GDM1 (cell line): ENCODE measurements at regions not wholly inside any gene's neighbourhood (a gene's known extent, or its start where the extent isn't known, plus 50 kb on each side); places are given as distances from the start of the nearest gene placed in this dataset.

Experiments
- DNase-seq: peaks from one replicate; lab custom pipeline; 2025; lab: John Stamatoyannopoulos, UW

DNA sequence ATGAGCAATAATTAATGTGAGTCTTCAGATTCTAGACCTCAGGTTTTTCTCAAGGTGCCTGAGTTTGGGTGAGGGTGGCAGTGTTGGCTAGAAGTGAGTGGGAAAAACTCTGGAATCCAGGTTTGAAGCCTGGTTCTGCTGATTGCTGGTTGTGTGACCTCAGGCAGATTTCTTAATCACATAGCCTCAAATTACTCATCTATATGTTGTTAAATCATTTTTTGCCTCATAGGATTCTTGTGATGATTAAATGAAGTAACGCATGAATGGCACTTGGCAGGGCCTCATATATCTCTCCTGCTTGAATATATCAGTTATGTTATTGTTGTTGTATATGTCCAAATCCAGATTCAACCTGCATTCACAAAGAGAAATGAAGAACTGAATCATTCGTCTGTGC, 60.5 kb downstream of the NR2F2 start:
- DNase-seq, result no peak

DNA sequence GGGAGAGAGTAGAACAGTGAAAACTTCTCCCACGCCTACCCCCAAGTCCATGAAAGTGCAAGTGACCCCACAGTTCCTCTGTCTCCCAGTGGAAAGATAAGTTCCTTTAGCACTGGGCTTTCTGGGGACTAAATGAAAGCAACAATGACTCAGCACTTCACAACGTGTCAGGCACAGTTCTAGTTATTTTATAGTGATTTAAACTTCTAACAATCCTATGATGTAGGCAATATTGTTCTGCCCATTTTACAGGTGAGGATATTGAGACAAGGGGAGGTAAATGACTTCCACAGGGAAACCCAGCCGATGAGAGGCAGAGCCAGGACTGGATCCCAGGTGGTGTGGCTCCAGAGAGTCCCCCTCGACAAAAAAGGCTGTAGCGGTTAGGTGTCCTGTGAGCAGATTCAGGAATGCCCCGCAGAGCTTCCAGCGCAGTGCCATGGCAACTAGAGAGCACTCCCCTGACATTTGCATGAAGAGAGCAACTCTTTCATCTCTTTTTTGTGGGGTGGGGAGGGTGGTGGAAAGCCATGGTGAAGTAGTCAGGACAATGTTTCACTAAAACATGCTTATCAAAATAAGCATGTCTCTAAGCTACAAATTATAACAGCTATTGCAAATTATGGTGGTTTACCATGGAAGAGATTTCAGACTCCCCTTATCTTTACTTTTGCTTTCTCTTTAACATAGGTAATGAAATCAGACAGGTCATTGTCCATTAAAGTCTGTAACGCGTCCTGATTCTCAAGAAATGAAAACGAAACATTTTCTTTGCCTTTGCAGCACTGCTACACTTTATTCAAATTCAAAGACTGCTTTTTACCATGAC, 62.1 kb downstream of the NR2F2 start:
- DNase-seq, result no peak

DNA sequence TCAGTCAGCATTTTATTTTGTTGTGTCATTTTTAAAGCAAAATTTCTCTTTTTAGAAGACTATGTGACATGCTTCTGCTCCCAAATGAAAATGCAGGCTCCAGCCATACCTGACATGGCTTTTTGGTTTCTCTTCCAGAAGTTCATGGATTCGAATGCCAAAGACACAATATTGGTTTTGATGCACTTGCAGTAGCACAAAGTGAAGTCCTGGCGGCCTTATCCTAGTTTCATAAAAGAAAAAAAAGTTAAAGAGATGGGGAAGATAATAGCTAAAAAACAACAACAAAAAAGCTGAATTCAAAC, 62.7 kb downstream of the NR2F2 start:
- DNase-seq, result no peak

DNA sequence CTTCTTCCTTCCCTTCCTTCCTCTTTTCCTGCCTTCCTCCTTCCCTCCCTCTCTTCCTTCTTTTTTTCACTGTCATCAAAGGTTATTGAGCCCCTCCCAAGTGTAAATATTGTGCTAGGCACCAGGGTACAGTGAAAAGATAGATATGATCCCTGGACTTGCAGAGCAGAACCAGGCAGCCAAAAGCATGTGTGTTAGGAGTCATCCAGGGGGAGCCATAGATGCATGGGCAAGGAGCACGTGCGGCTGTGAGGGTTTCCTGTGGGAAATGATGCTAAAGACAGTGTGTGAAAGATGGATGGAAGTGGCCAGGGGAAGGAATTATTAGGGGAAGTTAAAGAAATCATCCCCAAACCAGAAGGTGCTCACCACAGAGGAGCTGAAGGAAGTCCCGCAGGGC, 65.2 kb downstream of the NR2F2 start:
- DNase-seq, result no peak

DNA sequence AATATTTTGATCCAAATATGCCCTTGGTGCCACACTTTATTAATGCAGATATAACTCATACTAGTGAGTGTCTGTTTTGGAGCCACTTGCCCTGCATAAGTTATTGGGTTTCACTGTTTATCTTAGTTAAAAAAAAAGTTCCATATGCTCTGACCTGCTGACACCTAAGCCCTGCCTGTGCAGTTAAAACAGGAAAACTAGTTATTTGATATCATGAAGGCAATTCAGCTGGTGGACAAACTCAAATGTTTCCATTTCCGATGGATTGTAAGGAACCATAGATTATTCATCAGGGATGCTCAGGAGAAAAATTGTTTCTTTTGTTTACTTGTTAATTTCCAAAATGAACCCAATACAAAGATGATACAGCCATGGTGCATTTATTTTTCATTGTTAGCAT, 68.3 kb downstream of the NR2F2 start:
- DNase-seq, result no peak

DNA sequence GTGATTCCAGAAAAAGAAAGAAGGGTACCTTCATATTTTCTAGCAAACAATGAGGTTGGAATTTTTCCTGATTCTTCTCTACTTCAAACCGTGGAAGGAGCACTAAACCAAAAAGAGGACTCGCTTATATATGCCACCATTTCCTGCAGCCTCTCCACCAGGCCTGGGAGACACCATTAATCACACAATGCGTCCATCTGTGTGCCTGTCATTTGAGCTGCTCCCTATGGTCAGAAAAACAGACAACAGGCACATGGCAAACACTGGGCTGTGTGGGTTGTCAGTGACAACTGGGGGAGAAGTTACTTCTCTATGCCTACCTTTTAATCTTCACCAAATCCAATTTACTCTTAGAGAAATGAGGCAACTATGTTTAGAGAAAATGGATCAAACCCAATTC, 71.9 kb downstream of the NR2F2 start:
- DNase-seq, result no peak

DNA sequence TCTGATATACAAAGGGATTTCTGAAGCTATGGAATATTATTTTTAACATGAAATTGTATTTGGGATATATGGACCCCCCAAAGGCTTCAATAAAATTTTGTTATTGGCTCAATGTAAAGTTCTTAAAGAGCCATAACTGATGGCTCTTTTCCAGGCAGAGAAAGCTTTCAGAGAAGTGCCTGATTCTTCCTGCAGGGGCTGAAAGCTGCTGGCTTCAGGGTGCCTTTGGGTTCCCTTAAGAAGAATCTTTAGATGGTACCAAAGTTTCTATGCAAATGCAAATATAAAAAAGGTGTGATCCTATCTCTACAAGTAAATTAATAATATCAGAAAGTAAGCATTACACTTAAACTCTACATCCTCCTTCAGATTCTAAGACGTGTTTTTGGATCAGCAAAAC, 72.6 kb downstream of the NR2F2 start:
- no peak for DNase-seq

DNA sequence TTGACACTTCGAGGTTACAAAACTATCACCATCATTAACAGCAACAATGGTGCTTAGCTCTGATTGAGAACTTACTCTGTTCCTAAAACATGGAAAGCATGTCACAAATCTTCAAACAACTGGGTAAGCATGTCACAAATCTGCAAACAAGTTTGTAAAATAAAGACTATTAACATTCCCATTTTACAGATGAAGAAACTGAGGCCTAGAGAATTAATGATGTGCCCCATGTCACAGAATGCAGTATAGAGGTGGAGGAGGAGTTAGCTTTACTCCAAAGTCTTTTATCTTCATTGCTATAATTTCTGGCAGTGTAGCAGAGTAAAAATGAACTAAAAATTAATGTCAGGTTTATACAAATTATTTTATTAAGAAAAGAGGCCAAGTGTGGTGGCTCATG, 73.4 kb downstream of the NR2F2 start:
- DNase-seq, result no peak

DNA sequence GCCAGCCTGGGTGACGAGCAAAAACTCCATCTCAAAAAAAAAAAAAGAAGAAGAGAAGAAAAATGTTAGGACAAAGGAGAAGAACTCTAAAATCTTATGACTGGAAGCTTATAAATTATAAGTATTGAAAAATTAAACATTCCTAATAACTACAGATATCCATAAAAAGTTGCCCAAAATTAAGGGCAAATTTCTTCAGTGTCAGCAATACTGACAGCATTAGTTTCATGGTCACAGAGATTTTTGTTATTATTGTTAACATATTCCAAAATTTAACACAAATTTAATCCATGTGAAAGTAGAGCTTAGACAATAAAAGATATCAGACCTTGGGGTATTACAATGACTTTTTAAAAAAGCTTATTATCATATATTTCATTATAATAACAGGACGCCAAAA, 74.1 kb downstream of the NR2F2 start:
- no peak for DNase-seq

DNA sequence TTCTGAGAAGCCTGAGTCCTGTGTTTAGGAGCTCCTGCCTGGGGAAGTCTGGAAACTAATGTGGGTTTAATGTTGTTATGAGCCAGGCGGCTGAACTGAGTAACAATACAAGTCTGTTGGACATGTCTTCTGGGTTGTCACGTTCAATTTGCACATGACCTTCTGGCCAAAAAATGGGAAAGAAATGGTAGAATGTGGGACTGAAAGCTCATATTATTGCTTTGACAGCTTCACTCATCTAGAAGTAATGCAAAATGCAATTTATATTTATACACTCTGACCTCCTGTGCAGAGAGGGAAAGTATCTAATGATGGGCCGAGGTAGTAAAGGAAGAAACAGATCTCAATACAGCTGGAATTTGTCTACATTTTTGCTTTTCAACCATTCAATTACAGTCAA, 75.8 kb downstream of the NR2F2 start:
- DNase-seq, result no peak

DNA sequence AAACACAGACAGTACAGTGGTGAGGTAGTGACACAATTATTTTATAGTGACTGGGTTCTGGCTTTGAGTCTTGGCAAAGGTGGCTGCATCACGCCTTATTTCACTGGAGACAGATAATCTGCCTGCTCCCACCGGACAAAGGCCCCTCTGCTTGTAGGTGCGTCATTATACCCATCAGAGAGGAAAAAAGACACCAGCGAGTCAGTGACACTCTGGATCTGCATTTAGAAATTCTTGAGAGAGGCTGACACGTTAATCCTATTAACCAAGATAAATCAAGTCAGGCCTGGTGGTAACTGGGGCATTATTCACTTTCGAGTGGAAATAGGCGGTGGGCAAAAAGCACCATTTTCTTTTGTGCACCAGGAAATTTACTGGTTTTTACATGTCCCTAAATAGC, 76.2 kb downstream of the NR2F2 start:
- no peak for DNase-seq

DNA sequence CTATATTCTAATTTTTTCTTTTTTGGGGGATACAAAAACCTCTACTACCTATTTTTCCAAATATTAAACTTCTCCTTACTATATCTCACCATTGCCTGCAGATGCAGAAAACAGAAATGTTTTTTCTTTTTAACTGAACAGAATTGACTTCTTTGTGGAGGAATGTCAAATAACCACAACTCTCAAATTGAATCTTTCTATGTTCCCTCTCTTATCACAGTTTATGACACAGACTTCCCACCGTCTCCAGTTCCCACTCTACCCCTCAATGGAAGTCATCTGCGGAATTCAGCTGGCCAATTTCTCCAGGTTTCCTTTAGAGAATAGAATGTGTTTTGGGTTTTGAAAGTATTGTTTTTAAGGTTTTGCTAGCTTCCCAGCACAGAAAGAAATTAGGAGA, 77.0 kb downstream of the NR2F2 start:
- no peak for DNase-seq

DNA sequence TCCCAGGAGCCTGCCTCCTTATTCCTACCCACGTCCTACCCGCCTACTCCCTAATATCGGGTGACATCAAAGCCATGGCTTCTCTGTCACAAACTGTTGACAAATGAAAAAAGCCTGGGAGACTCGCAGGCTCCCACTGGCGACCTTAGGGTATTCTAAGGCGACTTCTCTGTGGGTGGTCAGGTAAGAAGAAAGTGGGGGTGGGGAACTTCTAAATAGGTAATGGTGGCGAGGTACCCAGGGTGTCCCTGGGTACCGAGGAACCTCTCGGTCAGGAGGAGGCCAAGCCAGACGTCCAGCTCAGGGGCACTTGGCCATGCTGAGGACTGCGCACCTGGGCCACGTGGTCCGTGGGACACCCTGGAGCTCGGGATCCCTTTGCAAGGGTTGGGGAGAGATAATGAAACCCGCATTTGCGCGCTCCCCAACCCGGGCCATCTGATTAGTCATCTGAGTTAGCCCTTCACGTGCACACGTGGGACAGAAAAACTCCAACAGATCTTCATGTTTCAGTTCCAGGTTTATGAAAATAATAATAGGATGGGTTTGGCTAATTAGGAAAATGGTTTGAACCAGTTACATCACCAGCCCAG, 78.2 kb downstream of the NR2F2 start:
- DNase-seq, result no peak

DNA sequence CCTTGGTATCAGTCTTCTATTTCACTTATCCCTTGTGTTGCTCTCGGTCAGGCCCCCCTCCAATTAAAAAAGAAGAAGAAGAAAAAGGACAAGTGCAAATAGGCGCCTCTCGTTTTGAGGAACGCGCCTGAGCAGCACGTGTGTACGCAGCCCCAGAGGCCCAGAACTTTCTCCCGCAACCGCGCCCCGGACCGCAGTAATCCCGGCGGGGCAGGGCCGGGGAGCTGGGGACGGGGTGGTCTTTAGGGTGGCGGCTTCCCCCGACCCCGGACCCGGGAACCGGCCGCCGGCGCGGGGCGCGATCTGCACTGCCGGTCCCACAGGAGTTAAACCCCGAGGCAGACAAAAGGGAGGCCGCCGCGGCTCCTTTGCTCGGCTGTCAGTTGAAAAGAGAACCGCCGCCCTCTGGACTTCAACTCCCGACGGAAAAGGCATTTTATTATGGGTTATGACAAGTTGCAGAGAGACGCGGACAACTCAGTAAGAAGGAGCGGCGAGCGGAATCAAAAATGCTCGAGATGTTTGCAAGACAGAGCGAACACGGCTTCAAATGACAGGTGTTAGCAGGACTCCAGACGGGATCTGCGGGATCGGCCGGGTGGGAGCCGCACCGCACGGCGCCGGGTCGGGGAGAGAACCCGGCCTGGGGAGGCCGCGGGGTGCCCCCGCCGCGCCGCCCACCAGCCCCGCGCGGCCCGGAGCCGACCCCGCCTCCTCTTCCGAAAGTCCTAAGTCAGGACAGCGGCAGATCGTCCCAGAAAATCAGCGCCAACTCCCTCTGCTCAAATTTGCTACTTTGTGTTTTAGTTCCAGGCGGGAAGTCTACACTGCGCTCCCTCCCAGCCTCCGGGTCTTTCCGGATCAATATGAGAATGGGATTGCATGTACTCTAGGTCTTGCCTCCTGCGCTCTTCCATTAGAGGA, 79.0 kb downstream of the NR2F2 start:
- no peak for DNase-seq

DNA sequence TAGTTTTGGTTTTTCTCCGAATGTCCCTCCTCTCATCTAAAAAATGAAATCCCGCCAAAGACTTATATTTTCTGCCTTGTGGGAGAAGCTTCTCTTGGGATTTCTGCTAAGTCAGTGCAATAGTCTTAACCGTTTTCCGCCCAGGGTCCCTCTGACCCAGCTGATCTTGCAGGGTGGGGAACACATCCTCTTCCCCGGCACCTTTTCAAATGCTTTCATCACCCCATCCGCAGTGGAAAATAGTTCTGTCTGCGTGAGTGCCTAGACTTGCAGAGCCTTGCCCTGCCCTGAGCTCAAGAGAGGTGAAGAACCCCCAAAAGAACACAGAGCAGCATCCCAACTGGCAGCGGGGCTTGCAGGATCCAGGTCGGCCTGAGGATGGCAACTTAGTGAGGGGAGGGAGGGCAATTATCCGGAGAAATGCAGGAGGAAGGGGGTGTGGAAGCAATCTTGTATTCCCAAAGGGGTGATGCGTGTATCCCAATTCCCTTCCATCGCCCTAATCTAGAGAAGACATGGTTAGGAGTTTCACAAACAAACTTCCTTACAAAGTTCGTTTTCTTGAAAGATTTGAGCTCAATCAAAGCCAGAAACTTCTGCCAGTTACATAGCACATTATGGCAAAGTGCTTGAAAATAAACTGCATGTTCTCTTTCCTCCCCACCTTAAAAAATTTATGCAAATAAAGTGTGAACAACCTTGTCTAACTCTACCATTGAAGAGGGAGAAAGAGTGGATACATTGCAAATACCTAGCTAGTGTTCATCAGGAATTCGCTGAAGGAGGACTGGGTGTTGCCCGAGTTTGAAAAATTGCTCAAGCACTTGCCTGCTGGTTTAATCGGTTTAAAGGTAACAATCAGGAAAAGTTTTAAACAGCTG, 79.9 kb downstream of the NR2F2 start:
- DNase-seq, result no peak

DNA sequence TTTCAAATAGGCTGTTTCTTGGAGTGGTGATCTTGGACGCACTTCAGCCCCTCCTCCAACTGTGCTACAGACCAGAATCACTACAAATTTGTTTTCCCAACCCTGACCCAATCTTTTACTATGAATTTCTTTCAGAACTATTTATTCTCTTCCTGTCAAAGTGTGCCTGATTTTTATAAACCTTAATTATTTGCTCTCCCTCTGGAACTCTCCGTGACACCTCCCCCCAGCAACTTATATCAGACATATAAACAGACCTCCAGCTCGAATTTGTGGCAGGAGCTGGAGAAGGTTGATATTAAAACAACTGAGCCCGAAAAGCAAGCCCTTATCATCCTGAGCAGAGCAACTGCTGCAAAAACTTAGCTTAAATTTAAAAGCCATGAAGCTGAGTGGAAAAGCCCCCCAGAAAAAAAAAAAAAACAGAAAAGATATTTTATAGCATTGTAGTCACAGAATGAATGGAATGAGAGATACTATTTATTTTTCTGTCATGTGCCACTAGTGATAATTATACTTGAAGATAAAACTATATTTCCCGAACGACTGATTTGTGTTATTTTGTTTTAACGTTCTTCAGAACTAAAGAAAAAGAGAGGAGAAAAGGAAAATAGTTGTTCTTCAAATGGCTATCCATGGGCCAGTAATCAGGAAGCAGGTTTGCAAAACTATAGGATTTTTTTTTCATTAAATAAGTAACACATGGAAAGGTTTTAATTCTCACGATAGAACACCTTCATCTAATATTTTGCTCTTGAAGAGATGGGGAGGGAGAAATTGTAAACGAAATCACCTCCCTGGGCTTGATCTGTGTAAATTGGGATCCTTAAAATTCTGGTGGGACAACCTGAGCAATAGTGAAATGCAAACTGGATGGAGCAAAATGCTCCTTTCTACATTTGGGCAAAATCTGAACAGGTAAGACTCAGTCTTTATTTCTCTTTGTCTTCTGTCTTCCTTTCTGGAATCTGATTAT, 80.8 kb downstream of the NR2F2 start:
- DNase-seq, result no peak

DNA sequence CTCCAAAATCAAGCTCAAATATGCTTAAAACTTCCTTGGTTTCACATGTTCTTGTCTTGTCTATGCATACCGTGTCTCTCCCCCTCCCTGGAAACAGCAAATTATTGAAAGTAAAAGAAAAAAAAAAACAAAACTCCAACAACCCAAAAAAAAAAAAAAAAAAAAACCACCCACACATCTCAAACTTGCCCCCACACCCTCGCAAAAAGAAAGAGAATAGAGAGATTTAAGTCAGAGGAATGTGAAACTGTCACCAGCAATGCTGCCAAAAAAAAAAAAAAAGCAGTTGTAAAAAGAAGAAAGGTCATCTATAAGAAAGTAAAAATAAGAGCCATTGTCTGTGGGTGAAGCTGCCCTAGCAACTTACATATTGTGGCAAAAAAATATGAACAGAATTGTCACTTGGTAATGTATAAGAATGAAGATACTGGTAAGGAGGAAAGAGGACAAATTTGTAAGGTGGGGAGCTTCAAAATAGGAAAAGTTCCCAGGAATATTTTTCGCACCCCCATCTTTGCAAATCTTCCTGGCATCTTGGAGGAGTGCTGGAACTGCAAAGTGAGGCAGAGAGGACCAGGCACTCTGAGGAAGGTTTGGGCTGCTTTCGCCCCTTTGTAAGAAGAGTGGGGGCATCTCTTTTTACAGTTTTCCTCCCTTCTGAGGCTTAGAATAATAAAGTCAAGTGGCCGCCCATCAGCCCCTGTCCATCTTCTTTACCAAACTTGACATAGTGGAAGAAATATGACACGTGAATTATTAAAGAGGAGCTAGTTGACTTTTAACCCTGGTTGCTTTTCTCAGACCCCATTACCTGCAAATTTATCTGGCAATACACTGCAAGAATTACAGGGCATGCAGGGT, 81.8 kb downstream of the NR2F2 start:
- no peak for DNase-seq

DNA sequence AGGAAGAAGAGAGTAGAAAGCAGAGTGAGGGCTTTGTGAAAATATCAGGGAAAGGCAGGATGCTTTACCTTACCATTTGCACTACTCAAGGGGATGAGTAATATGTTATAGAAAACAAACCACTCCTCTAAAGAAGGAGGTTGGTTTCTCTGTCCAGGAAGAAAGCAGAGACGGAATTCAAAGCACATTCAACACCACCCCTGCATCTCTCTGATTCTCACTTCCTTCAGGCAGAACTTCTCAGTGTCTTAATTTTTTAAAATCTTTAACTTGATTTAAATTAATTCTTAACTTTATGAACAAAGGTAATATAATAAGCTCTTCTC, 82.4 kb downstream of the NR2F2 start:
- no peak for DNase-seq

DNA sequence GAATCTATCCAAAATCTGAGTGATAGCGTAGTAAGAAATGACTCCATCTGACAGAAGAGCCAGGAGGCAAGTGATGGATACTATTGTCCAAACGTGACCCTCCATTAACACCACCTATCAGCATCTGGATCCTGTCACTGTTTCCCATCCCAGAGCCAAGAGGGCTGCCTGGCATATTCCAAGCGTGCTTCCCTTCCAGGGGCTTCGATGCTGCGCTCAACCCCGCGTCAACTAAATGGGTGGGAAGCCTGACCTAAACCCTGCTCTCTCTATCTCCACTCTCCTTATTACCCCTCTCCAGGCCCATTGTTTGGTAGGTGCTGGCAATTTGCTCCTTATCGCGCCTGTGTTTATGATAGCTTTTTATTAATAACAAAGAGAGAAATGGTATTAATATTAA, 83.2 kb downstream of the NR2F2 start:
- DNase-seq, result no peak

DNA sequence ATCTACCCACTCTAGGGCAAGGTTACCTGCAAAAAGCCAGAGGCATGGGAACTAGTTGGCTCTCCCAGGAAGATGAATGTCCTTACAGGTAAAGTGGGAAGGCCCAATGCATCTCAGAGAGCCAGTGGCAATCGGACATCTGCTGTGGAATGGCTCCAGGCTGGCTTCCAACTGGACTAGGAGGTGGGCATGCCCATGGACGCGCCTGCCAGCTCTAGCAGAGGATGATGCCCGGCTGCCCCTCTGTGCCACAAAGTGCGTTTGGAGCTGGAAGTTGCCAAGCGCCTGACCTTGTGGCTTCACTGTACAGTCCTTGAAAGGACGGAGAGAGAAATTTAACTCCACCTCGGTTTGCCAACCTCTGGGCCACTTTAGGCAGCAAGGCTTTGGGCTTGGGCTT, 84.4 kb downstream of the NR2F2 start:
- DNase-seq, result no peak
